Stimulated activated CD4-positive, alpha-beta T cell treated with anti-CD3 and anti-CD28 coated beads, Interleukin-2, amount 100 ng/mL, for 24 hours (primary cell): ENCODE measurements at regions not wholly inside any gene's neighbourhood (a gene's known extent, or its start where the extent isn't known, plus 50 kb on each side); places are given as distances from the start of the nearest gene placed in this dataset.

Experiments
- DNase-seq, 2 donors: peaks; one replicate each; pipeline ENCODE4 v3.0.0-alpha.2; 2020

DNA sequence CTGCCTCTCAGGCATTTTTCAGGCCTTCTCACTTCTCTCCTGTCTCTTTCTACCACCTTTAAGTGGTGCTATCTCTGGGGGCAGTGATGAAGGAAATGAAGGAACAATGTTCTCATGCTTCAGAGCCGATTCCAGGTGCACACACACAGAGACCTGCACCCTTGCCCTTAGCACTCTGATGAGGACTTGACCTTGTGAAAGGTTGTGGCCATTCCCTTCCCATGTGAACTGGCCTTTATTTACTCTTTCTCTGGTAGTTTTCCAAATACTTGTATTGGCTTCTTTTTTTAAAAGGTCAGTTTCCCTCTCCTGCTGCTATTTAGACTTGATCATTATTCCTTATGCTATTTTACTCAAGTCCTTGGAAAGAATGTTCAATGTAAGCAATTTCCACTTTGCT is 188.6 kb downstream of the MDFIC start:
- no peak for DNase-seq

DNA sequence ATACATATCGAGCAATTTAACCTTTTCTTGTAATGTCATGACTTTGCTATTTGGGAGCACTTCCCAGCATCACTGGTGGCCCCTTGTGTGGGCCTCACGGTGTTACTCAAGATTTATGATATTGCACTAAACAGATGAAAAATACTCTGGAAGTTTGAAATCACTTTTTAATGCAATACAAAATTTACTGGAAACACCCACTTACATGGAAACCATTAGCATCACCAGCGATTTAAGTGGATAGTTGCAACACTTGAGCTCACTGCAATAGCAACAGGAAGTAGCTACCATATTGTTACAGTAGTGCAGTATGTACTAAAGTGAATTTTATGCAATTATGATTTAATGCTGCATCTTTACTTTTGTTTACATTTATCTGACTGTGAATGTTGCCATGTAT is 184.4 kb downstream of the MDFIC start:
- DNase-seq, result no peak

DNA sequence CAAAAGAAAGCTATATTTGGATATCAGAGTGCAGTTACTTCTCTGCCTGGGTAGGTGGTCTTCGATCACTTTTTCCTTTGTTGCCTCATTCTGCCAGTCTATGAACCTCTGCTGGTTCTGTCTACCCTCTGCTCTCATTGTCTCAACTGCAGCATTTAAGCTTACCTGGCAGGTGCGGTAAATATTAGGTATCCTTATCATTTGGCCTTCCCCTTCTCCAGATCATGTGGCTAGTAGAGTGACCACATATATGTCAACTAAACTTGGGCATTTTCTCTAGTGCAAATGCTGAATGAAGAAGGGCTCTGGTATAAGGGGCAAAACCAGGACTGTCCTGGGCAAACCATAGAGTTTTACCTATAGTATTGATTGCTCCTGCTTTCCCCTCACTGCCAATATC is 180.8 kb downstream of the MDFIC start:
- DNase-seq, result no peak

- no peak for DNase-seq
These were observed 179.3 kb downstream of the MDFIC start for GRCh38 chr7:115101199-115101598.

- DNase-seq, result no peak
These were observed 178.0 kb downstream of the MDFIC start for GRCh38 chr7:115099906-115100305.

DNA sequence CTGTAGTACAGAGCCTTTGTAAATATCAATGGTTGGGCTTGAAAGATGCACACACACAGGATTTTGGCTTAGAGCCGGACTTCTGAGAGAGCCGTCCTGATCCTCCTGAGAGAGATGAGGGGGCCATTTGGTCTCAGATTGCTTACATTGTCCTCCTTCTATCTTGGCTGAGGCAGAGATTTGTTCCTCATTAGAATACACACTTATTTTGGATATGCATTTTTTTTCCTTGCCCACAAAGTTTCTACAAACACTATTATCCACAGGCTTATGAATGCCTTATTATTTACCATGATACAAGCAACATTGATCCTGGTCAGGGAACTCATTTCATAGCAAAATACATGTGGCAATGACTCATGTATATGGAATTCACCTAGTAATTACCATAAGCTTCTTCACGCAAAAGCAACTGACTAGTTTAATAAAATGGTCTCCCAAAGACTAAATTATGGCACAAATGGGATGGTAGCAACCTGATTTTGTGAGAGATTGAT is 175.3 kb downstream of the MDFIC start:
- no peak for DNase-seq

DNA sequence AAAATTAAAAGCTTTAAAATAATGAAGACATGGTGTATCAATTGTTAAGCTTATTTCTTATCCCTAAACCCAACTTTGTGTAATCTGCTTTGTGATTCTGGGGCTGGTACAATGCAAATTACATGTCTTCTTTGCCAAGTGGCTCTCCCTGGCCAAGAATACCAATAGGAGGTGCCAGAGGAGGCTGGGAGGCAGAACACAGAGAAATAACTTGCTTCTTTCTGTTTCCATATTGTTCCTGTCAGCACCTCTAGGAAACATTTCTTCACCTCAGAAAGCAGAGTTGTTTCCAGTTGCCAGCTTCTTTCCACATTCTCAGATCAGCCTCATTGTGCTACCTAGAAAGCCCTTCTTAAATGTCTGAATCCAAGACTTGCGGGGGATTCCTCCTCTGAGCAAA is 174.4 kb downstream of the MDFIC start:
- DNase-seq, result no peak

DNA sequence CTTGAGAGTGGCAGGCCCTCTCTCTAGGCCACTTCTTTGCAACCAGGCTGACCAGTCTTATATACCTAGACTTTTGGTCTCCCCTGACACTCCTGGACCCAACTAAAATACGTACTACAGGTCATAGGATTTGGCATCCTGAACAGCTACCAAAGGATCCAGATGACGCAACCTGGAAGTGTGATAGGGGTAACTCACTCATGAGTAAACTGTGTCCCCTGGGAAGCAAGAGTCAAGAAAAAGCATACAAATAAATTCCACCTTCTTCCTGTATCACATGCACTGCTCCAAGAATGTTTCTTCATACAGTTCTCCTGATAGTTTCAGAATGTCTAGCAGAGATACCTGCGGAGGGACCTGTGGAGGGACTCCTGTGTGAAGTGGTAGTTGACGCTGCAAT is 172.3 kb downstream of the MDFIC start:
- no peak for DNase-seq

DNA sequence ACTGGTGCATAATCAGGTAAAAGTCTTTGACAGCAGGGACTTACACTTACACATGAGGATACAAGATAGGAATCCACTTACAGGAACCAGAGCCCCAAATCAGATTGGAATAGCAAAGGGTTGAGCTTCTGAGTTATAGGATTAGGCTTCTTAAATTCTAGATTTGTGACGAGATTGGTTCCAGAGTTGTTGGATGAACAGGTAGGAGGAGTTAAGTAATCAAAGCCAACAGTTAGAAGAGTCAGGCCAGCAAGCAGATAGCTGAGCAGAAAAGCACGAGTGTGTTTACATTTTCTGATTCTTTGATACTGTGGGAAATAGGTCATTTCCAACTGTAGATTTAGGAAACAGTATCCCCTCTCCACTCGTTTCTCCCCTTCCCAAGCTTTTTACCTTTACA is 167.0 kb downstream of the MDFIC start:
- DNase-seq, result no peak

GRCh38 chr7:115087437-115087836 is 165.5 kb downstream of the MDFIC start:
- no peak for DNase-seq

DNA sequence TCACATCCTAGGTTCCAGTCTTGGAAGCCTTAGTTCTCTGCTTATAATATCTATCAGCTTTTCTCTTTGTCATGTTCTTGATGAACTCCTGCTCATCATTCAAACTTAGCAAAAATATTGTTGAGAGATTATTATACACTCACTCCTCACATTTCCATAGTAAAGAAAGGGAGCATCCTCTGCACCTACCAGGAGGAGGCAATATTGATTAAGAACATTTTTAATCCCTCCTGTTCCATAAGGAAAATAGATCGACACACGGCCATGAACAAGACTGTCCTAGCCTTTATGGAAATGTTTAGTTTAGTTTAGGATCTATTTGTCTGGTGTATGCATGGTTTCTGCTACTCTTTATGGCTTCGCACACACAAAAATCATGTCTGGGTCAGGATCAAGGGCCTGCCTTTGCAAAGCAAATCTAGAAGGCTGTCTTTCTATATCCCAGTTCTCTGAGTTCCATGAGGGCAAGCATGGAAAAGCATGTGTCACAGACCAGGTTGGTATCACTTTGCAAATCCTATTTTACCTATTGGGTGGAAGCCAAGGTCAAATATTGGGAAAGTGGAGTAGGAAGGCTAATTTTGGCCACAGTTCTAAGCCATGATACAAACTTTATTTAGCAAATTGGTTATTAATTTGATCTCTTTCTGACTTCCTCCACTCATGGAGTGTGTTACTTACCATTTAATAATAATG is 164.4 kb downstream of the MDFIC start:
- no peak for DNase-seq

DNA sequence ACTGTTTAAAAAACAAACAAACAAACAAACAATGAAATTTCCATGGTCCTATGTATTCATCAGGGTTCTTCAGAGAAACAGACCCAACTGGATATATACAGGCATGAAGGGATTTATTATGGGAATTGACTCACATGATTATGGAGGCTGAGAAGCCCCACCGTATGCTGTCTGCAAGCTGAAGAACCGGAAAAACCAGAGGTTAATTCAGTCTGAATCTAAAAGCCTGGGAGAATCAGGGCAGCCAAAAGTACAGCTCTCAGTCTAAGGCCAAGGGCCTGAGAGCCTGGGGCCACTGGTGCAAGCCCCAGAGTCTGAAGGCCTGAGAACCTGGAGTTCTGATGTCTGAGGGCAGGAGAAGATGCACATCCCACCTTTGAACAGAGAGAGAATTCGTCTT is 163.5 kb downstream of the MDFIC start:
- no peak for DNase-seq

DNA sequence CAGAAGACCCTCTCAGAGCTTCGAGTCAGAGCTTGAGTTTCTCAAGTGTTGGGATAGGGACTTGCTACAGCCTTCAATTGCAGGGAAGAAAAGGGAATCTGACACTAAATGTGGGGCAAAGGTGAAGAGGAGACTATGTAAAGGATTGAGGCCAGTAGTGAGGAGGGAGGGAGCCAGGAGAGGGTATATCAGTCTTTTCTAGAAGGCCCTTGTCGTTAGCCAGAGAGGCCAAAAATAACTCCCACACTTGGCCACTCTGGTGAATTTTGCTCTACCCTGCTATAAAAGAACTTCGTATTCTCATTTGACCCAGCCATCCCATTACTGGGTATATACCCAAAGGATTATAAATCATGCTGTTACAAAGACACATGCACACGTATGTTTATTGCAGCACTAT is 162.0 kb downstream of the MDFIC start:
- DNase-seq, result no peak

GRCh38 chr7:115081772-115082171 is 159.9 kb downstream of the MDFIC start:
- no peak for DNase-seq

GRCh38 chr7:115078851-115079250 is 157.0 kb downstream of the MDFIC start:
- no peak for DNase-seq

DNA sequence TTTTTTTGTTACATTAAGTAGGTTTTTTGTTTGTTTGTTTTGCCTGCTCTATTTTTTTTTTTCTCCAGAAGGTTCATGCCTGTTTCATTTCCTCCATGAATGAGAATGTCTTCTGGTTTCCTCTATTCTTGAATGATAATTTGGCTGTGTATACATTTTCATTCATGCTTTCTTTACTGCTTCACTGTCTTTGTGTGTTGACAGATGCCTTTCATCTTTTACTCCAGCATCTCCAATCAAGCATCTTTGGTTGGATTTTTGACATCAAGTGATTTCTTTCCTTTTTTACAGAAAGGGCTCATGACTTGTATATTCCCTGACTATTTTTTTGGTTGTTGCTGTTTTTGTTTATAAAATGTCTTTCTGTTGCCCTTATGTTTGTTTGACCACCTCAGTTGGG is 156.5 kb downstream of the MDFIC start:
- DNase-seq, result no peak

DNA sequence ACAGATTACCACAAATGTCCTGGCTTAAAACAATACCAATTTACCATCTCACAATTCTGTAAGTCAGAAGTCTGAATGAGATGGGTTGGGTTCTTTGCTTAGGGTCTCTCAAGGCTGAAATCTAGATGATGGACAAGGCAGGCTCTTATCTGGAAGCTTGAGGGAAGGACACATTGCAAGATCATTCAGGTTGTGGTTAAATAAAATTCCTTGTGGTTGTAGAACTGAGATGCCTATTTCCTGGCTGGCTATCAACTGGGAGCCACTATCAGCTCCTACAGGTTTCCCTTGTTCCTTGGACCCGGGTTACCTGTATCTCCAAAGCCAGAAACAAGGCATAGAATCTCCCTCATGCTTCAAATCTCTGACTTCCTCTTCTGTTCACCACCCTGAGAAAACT is 148.4 kb downstream of the MDFIC start:
- no peak for DNase-seq
